ENCODE measurements at regions not wholly inside any gene's neighbourhood (a gene's known extent, or its start where the extent isn't known, plus 50 kb on each side); places are given as distances from the start of the nearest gene placed in this dataset.

DNA sequence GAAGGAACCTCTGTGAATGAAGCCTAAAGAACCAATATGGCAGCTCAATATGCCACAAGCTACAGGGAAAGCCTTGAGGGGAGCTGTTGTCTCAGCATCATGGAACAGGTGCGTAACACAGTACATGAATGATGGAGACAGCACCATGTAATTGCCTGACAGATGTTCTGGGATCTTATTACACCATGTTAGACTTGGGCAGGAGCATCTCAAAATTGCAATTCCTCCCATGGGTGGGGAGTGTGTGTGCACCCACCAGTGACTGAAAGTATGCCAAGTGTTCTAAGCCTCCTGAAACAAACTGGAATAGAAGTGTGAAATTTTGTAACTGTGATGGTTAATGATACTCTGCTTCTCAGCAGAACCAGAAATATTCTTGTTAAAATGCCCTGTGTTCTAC lies 151.0 kb upstream of the SRRM4 start:
- Histone ChIP-seq H3K36me3 (no peaks in the 10 kb centered on the region), H3K27me3 (no peaks in the 10 kb centered on the region), H3K4me1 (no peaks in the 10 kb centered on the region), H3K4me3 (no peak overlapping the region), H3K9me3 (no peaks in the 10 kb centered on the region), H3K27ac (no peak overlapping the region)
- in situ Hi-C loops (cut with MboI; ENCODE audit: low pct_ligation_motif_present in 1 of 4, low pct_unique_long_range_greater_than_20kb in 1 of 4, low sequenced_read_pairs in 3 of 4) (no loop called here), intact Hi-C loops (cut with DNase I; ENCODE audit: low total_unique reads) (no loop called here)
- 89% methylated on average over 1 of the region's 1 CpG; no CpG with 5 or more reads in 1 of the 2 donors for WGBS, 2 donors (ENCODE audit: low coverage in 1 of 2)
- DNase-seq, result no peak
- no peak for TF ChIP-seq POLR2AphosphoS5 (IDR thresholded peaks at IDR 0.05)
- TF ChIP-seq POLR2A (IDR thresholded peaks at IDR 0.05), result no peak
- no peak for TF ChIP-seq EP300 (IDR thresholded peaks at IDR 0.05; ENCODE audit: low read depth)
- TF ChIP-seq, protein P1, sequence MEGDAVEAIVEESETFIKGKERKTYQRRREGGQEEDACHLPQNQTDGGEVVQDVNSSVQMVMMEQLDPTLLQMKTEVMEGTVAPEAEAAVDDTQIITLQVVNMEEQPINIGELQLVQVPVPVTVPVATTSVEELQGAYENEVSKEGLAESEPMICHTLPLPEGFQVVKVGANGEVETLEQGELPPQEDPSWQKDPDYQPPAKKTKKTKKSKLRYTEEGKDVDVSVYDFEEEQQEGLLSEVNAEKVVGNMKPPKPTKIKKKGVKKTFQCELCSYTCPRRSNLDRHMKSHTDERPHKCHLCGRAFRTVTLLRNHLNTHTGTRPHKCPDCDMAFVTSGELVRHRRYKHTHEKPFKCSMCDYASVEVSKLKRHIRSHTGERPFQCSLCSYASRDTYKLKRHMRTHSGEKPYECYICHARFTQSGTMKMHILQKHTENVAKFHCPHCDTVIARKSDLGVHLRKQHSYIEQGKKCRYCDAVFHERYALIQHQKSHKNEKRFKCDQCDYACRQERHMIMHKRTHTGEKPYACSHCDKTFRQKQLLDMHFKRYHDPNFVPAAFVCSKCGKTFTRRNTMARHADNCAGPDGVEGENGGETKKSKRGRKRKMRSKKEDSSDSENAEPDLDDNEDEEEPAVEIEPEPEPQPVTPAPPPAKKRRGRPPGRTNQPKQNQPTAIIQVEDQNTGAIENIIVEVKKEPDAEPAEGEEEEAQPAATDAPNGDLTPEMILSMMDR (IDR thresholded peaks at IDR 0.05), result no peak

DNA sequence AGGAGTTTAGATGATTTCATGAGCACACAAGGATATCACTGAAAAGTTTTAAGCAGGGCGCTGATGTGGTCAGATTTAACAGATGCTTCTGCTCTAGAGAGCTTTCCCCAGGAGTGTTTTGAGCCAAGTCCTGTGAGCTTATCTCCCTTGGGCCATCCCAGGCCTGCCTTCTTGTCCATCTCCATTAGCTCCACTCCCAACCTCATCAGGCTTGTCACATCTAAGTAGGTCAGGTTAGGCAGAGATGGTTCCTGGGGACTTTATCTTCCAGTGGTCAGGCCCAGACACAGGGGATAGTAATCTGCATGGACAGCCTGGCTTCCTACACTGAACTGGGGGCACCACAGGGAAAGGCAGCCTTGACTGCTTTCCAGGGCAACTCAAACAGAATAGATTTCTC lies 145.4 kb upstream of the SRRM4 start:
- no peaks in the 10 kb centered on the region for H3K36me3 ChIP-seq
- TF ChIP-seq POLR2A (IDR thresholded peaks at IDR 0.05) (no peak), POLR2AphosphoS5 (IDR thresholded peaks at IDR 0.05) (no peak), EP300 (IDR thresholded peaks at IDR 0.05; ENCODE audit: low read depth) (no peak)
- TF ChIP-seq, protein P1 (IDR thresholded peaks at IDR 0.05), result no peak
- 81% methylated on average over 1 of the region's 1 CpG; no CpG with 5 or more reads in 1 of the 2 donors for WGBS, 2 donors (ENCODE audit: low coverage in 1 of 2)
- no peak overlapping the region for H3K4me3 ChIP-seq
- no peak for DNase-seq
- intact Hi-C loops (cut with DNase I; ENCODE audit: low total_unique reads) (no loop called here), in situ Hi-C loops (cut with MboI; ENCODE audit: low pct_ligation_motif_present in 1 of 4, low pct_unique_long_range_greater_than_20kb in 1 of 4, low sequenced_read_pairs in 3 of 4) (no loop called here)
- H3K4me1 ChIP-seq, result no peaks in the 10 kb centered on the region
- no peak overlapping the region for H3K27ac ChIP-seq
- no peaks in the 10 kb centered on the region for H3K27me3 ChIP-seq
- no peaks in the 10 kb centered on the region for H3K9me3 ChIP-seq

DNA sequence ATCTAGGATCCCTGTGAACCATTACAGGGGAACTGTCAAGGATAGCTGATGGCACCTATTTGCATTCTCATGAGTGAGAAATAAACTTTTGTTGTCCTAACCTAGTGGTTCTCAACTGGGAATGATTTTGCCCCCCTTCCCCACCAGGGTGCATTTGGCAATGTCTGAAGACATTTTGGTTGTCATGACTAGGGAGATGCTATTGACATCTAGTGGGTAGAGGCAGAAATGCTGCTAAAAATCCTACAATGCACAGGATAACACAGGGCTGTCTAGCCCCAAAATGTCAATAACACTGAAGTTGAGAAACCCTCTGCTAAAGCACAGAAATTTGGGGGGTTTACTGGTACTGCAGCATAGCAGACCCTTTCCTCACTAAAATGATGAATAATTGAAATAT lies 140.9 kb upstream of the SRRM4 start:
- no peak for TF ChIP-seq POLR2AphosphoS5 (IDR thresholded peaks at IDR 0.05)
- Histone ChIP-seq H3K27ac (no peak overlapping the region), H3K9me3 (no peaks in the 10 kb centered on the region), H3K27me3 (no peaks in the 10 kb centered on the region), H3K4me3 (no peak overlapping the region), H3K4me1 (no peaks in the 10 kb centered on the region), H3K36me3 (no peaks in the 10 kb centered on the region)
- no peak for DNase-seq
- intact Hi-C loops (cut with DNase I; ENCODE audit: low total_unique reads), result no loop called here
- in situ Hi-C loops (cut with MboI; ENCODE audit: low pct_ligation_motif_present in 1 of 4, low pct_unique_long_range_greater_than_20kb in 1 of 4, low sequenced_read_pairs in 3 of 4), result no loop called here

DNA sequence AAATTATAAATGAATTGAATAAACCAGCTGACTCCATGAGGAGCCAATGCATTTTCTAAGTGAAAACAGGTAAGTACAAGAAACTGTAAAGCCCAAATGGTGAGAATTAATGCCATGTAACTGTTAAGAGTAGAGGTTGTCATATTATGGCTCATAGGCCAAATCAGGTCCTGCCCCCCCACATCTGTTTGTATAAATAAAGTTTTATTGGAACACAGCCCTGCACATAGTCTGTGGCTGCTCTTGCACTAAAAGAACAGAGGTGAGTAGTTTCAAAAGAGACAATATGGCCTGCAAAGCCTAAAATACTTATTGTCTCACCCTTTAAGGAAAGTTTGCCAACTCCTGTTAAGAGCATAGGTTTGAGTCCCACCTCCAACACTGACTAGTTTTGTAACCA lies 140.5 kb upstream of the SRRM4 start:
- Histone ChIP-seq H3K9me3 (no peaks in the 10 kb centered on the region), H3K27me3 (no peaks in the 10 kb centered on the region), H3K27ac (no peak overlapping the region), H3K4me1 (no peaks in the 10 kb centered on the region), H3K4me3 (no peak overlapping the region), H3K36me3 (no peaks in the 10 kb centered on the region)
- no peak for TF ChIP-seq EP300 (IDR thresholded peaks at IDR 0.05; ENCODE audit: low read depth)
- TF ChIP-seq POLR2AphosphoS5 (IDR thresholded peaks at IDR 0.05), result no peak
- TF ChIP-seq POLR2A (IDR thresholded peaks at IDR 0.05), result no peak
- TF ChIP-seq, protein P1 (IDR thresholded peaks at IDR 0.05), result no peak
- in situ Hi-C loops (cut with MboI; ENCODE audit: low pct_ligation_motif_present in 1 of 4, low pct_unique_long_range_greater_than_20kb in 1 of 4, low sequenced_read_pairs in 3 of 4), result no loop called here
- intact Hi-C loops (cut with DNase I; ENCODE audit: low total_unique reads), result no loop called here
- no peak for DNase-seq

DNA sequence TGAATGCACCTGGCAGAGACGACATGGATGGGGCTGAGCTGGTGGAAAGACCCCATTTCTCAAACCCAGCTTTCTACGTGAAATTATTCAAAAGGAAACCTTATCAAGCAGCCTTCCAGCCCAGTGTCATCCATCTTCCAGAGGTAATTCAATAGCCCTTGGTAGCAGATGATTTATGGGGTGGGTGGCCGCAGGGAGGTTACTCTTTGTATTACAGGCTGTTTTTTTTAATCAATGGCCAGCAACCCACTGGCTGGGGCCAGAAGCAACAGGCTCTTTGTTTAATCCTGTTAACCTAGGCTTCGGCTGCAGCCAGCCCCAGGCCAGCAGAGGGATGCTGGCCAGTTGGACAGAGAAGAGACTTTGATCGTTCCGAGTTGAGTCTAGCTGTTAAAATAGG lies 139.8 kb upstream of the SRRM4 start:
- Histone ChIP-seq H3K27ac (no peak overlapping the region), H3K9me3 (no peaks in the 10 kb centered on the region), H3K36me3 (no peaks in the 10 kb centered on the region), H3K4me1 (no peaks in the 10 kb centered on the region), H3K4me3 (no peak overlapping the region), H3K27me3 (no peaks in the 10 kb centered on the region)
- 55 to 80% methylated on average over 1 to 6 of the region's 6 CpGs for WGBS, 2 donors (ENCODE audit: low coverage in 1 of 2)
- no peak for DNase-seq
- TF ChIP-seq POLR2A (IDR thresholded peaks at IDR 0.05) (no peak), EP300 (IDR thresholded peaks at IDR 0.05; ENCODE audit: low read depth) (no peak), POLR2AphosphoS5 (IDR thresholded peaks at IDR 0.05) (no peak)
- TF ChIP-seq, protein P1 (IDR thresholded peaks at IDR 0.05), result no peak
- in situ Hi-C loops (cut with MboI; ENCODE audit: low pct_ligation_motif_present in 1 of 4, low pct_unique_long_range_greater_than_20kb in 1 of 4, low sequenced_read_pairs in 3 of 4), result no loop called here
- intact Hi-C loops (cut with DNase I; ENCODE audit: low total_unique reads), result no loop called here
